HG02943 (cell line): ENCODE measurements at regions not wholly inside any gene's neighbourhood (a gene's known extent, or its start where the extent isn't known, plus 50 kb on each side); places are given as distances from the start of the nearest gene placed in this dataset.

Experiments used
- ATAC-seq: cut with Tn5 transposase; IDR thresholded peaks from one replicate; pipeline ENCODE4 v1.9.1; 2021; ENCODE audit warnings: mild to moderate bottlenecking, low read depth, moderate library complexity; ENCODE audit not compliant: unreplicated experiment

DNA sequence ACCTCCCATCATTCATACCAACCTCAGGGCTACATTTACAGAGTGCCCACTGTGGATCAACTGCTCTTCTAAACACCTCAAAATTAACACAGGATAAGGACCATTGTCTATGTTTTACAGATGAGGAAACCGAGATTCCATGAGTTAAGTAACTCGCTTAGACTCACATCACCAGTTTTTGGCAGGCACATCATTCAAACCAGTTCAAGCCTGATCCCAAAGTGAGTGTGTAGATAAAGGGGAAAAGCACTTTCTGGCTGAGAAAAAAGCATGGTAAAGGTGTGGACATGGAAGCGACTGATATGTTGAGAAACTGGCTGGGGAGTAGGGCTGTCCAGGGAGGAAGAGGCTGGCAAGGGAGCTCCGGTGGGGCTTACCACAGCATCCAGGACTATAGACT lies 193.7 kb upstream of the RORA start:
- no peak for ATAC-seq

DNA sequence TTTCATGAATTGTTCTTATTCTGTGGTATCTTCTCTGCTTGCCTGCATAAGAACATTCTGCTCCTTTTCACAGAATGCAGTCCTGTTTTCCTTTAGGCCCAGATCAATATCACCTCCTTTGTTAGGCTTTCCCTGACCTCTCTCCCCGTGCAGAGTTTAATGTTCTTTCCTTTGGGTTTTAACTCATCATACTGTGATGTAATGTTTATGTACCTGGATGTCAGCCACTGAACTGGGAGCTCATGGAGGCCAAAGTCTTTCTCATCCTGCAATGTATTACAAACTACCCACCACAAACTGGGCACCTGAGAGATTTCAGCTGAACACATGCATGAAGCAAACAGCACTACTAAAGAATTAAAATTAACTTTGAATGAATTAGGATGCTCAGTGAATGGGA lies 192.8 kb upstream of the RORA start:
- no peak for ATAC-seq

DNA sequence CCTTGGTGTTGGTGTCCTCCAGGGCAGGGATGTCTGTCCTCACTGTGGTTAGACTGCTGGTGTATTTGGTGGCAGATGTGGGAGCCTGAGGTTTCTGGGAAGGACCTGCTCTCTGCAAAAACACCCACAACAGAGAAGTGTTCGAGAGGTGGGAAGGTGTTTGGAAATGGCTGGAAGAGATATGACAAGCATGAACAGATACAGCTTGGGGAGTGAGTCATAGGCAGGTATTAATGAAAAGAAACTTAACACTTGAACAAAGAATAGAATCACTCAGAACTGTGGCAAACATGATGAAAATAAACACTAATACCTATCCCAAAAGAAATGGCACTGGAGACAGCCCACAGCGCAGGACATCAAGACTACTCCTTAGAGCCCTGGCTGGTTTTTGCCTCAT lies 192.4 kb upstream of the RORA start:
- ATAC-seq, result no peak

DNA sequence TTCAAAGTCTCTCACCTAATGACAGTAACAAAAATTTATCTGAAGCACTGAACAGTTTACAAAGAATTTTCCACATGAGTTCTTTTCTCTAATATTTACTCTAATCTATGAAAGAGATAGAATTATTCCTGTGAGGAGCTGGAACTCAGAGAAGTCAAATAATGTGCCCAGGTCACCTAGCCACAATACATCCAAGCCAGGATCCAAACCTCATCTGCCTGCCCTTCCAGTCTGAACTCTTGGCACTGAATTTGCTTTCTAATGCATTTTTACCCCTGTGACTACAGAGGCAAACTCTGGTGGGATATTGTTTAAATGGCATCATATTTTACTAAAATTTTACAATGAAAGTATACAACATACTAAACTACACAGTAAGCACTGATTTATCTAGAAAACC lies 191.4 kb upstream of the RORA start:
- no peak for ATAC-seq

DNA sequence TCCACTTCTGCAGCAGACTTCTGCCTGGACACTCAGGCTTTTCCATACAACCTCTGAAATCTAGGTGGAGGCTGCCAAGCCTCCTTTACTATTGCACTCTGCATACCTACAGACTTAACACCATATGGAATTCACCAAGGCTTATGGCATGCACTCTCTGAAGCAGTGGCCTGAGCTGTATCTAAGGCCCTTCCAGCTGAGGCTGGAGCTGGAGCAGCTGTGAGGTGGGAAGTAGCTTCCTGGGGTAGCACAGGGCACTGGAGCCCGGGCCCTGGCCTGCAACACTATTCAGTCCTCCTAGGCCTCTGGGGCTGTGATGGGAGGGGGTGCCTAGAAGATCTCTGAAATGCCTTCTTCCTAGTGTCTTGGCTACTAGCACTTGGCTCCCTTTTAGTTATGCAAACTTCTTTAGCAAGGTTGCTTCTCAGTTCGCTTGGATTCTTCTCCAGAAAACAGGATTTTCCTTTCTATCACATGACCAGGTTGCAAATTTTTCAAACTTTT lies 186.6 kb upstream of the RORA start:
- ATAC-seq, result no peak

DNA sequence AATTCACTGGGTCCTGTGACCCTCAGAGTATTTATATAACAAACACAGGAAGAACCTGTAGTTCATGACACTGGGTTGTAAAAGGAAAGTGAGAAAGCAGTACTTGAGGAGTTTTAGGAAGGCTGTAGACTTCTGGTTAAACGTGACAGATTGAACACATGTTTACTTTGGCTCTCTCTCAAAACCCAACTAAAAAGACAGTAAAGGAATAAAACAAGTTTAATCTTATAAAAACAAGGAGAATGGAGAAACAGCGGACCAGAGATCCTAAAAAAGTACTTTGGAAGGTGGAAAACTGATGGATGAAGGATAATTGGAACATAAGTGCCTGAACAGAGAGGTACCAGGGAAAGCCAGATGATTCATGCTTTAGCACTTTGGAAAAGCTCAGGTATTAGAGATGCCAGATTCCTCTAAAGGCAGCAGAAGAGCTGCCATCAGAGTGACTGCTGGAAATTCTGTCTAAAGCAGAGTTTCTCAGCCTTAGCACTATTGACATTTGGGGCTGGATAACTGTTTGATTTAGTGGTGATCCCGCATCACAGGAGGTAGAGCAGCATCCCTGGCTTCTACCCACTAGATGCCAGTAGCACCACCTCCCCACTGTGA lies 182.9 kb upstream of the RORA start:
- ATAC-seq, result no peak

DNA sequence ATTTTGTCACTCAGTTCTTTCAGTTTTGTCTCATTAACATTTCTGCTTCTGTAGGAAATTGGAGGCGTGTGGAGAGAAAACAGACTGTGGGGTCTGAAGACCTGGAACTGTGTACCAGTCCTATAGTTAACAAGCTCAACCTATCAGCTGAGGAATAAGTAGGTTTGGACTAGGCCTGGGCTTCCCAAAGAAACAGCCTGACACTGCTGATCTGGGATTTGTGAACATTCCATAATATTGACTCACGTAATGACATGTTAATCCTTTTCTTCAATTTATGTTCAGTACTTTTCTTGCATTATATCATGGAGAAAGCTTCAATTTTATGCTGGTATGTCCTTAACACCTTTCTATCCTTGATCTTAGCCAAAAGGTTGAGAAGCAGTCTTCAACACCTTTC lies 181.6 kb upstream of the RORA start:
- no peak for ATAC-seq

DNA sequence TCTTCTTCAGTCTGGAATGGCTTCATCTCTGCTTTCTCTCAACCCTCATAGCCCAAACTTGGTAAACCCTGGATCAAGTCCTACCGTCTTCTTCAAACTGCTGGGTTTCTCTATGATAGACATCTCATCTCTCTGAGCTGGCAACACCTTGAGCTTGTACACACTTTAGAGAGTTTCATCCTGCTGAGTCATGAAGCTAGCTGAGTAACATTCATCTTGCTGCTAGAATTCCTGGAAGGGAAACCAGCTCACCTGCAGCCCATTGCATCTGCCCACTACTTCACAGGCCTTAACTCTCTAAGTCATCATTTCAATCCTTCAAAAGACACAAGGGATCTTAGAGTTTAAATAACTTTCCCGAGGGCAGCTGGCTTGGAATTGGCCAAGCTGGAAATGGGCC lies 175.5 kb upstream of the RORA start:
- no peak for ATAC-seq

DNA sequence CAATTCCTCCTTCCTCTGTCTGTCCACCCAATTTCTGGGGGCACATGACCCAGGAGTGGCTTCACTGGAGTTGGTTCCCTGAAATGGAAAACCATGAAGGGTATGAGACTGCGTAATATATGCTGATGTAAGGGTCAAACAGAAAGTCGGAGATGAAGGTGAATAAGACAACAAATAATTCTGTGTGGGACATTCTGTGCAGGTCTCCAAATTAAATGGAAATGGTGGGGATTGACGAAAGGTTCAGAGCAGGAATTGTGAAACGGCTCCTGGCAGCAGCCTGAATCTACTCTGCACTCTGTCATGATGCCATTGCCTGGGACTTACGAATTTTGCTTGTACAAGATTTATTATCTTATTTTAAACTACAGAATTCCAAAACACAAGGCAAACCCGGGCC lies 174.8 kb upstream of the RORA start:
- no peak for ATAC-seq

DNA sequence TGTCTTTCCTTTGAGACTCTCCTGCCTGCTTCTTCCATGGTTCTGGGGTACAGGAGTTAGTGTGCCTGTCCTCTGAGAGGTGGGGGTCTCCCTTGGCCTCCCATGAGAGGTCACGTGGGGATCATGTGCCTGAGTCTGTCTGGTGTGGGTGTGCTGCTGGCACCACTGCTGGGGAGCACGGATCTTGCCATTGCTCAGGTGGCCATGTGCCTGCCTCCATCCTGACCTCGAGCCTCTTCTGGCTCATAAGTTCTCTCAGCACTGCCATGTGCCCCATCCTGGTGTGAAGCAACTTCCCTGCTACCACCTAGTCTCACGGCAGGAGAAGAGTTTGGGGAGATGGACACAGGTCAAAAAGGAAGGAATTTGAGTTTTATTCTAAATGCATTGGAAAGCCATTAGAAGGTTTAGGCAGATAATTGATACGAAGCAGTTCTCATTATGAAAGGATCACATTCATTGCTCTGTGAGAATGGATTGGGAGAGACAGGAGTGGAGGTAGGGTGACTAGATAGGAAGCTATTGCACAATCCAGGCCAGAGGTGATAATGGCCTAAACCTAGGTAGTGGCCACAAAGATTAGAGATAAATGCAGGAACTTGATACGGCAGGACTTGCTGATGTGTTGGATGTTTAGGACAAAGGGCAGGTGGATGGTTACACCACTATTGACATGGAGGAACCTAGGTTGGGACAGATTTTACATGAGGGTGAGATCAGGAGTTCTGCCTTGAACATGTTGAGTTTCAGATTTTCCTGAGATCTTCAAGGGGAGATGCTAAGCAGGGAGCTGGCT lies 173.0 kb upstream of the RORA start:
- no peak for ATAC-seq

DNA sequence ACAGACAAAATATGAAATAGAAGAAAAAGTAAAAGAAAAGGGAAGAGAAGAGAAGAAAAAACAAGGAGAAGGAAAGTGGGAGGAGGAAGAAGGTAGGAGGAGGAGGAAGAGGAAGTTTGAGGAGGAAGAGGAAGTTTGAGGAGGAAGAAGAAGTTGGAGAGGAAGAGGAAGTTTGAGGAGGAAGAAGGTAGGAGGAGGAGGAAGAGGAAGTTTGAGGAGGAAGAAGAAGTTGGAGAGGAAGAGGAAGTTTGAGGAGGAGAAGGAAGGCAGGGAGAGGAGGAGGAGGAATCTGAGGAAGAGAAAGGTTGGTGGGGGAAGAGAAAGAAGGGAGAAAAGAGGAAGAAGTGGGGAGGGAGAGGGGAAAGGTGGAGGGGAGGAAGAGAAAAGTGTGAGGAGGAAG lies 169.2 kb upstream of the RORA start:
- no peak for ATAC-seq

DNA sequence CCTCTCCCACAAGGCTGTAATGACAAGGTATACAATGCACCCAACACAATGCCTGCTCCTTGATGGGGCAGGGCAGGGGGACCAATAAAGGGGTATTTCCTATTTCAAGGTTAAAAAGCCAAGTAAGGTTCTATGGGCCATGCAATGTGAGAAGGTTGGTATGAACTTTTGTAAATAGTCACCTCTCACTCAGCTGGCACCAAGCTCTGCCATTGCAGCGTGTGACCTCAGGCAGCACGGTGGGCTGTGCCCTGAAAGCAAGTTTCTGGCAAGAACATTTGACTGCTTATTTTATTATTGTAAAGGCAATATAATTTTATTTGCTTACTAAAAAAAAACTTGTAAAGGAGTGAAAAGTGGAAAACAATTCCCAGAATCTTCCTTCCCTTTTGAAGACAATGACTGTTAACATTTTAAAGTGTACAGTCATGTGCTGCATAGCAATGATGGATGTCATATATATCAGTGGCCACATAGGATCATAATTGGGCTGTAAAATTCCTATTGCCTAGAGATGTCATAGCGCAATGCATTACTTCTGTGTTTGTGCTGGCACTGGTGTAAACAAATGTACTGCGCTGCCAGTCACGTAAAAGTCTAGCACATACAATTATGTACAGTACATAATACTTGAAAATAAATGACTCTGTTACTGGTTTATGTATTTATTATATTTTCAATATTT lies 167.3 kb upstream of the RORA start:
- no peak for ATAC-seq

DNA sequence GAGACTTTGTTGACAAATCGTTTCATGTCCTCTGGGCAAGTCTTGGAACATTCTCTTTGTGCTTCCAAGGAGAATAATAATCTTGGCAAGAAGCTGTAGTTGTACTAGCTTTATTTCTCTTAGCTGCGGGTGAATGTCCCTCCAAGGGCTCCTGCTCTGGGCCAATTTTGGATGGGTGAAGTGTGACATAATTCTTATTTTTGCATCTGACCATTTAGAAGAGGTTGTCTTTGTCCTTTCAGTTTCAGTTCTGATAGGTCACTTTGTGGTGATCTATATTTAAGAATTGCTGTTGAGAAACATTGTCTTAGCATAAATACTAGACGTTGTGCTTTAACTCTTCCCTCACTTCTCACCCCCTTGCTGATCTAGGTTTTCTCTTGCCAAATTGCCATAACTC lies 164.8 kb upstream of the RORA start:
- no peak for ATAC-seq

DNA sequence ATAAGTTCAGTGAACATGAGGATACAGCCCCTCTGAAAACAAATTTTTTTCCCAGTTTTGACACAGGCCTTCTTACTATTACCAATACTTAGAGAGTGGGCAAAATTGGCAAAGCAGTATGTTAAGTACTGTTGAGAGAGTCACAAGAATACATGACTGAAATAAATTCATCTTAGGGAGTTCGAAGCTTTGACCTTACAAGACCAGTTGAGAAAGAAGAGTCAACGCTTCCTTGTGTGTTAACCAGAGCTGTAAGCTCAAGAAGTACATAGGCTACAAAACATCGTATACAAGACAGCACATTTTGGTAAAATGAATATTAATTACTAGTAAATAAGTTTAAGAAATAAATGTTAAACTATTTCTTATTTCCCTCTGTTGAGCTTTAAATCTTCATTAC lies 164.4 kb upstream of the RORA start:
- ATAC-seq, result no peak

DNA sequence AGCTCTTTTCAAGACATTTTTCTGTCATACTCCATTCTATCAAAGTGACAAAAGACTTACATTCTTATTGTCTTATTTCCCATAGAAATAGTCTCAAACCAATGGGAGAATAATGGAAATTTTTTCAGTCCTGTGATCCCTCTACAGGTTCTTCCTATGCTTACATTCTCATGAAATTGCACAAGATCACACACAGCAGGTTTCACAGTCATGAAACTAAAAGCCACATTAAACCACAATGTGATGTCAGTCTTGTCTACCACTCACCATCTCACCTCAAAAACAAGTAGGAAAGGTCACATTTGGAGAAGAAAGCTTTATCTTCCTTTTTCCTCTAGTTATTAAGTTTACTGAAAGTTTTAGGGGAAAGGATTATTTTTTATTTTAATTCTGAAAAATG lies 161.0 kb upstream of the RORA start:
- no peak for ATAC-seq

DNA sequence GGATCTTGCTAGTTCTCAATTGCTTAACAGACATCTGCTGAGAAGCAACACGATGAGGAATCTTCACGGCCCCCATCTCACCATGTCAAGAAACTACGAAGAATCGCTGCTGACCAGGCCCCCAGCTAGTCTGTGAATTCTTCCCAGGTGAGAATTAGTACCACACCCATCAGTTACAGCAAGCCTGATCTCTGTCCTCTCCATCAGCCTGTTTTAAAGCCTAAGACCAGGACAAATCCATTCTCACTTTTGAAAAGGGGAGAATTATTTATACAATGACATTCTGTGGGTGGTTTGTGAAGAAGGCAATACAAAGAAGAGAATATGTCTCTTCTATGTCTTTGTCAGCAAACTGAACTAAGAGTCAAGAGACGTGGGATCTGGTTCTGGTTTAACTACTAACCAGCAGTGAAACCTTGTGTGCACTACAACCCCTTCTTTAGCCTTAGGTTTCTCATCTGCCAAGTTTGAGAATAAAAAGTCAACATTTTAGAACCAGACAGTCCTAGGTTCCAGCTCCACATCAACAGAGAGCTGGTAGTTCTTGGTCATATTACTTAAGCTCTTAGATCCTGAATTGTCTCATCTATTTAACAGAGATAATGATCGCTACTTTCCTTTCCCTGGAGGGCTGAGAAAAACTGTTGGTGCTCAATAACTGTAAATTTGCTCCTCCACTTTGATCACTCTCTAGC lies 160.4 kb upstream of the RORA start:
- ATAC-seq, result no peak

DNA sequence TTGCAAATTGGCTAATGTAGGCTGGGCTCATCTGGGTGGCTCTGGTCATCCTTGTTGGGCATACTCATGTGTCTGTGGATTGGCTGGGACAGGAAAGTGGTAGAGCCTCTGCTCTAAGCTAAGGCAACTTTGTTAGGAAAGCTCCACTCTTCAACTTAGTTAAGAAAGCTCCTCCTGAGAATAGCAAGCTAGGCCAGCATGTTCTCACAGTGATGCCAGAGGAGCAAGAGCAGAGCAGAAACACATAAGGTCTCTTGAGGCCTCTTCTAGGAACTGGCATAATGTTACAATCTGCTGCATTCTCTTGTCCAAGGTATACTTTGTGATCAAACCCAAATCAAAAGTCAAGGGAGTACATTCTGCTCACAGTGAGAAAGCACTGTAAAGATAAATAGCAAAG lies 158.6 kb upstream of the RORA start:
- no peak for ATAC-seq

DNA sequence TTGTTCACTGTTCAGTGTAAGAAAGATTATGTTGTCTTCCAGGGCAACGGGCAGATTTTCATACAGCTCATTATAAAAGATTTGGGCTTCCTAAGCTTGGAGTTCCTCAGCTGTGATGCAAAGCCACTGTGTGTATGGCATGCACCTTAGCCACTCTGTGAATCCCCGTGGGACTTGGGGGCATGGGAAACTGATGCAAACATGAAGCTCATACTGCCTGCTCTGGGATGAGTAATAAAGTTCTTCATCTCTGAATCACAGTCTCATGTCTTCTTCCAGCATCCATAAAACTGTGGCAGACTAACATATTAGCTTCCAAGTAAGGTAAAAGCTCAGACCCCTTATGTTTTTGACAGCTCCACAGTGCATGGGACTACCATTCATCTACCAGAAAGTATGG lies 154.3 kb upstream of the RORA start:
- ATAC-seq, result no peak

DNA sequence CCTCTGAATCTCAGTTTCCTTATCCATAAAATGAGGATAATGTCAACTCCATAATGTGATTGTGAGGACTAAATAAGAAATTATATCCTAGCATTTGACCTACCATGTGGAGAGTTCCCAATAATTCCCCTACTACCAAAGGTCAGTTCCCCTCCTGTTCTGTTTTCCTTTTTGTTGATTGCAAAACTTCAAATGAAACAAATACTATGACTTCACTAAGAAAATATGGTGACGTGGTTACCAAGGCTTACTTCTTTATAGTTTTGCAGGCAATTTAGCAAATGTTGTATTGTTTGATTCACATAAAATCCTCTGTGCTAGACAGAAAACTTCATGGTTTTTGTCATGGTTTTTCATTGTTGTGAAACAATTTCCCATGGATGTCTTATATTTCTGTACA lies 153.8 kb upstream of the RORA start:
- no peak for ATAC-seq

DNA sequence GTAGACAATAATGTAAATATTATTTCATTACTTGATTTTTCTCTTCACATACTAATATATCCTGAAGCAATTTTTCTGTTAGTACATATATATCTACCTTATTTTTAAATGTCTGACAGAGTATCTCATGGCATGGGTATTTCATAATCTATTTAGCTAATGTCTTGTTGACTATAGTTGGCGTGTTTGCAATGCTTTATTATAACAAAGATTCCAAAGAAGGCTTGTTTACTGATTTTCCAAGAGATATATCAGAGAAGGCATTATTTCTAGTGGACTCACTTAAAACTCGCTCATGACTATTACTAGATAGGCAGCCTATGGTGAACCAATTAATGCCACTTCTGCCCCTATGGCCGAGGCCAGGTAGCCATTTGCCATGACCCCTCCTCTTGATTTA lies 152.4 kb upstream of the RORA start:
- no peak for ATAC-seq

DNA sequence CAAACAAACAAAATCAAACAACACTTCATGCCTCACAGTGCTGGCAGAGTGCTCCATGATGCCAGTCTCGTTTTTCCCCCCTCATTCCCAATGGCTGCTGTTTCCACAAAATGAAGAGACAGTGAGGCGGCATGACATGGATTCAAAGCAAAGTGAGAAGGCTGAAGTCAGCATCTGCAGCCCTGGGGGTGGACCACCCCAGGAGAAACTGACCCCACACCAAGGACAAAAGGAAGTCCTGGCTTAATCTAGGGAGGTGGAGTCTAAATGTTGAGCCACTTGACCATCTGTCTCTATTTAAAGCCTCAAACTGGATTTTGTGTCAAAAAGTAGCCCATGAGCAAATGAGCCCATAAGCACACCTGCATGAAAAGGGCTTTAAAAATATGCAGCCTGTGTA lies 151.2 kb upstream of the RORA start:
- no peak for ATAC-seq
